ENCODE measurements at regions not wholly inside any gene's neighbourhood (a gene's known extent, or its start where the extent isn't known, plus 50 kb on each side); places are given as distances from the start of the nearest gene placed in this dataset.

DNA sequence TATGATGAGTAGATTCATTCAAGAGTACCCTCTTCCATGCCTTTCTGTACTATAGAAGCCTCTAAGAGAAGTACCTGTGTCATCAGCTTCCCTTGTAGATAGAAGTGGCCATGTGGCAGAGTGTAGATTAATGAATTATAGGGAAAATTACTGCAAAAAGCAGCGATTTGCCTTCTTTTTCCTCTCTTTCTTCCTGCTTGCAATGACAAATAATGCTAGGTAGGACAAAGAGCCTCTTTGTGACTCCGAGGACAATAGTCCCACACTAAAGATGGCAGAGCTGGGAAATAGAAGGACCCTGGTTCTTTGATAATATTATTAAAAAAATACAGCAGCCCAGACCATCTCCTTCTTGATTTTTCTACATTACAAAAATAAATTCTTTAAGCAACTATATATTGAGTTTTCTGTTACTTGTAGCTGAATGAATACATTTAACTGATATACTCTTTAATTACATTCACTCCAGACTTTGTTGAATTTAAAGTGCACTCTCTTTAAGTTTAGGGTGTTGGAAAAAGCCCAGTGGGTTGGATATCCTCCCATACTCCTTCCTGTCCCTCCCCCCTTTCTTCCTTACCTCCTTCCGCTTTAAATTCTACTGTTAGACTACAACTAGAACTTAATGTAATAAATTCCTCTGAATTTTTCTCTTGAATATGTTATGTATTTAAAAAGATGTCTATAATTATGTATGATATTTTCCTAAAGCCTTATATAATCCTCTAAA is 198.2 kb upstream of the APP start:
- Histone ChIP-seq H4K20me1 (ENCODE audit: insufficient read depth) (no peaks in the 10 kb centered on the region), H3K9me3 (no peaks in the 10 kb centered on the region), H3K4me2 (no peak overlapping the region), H3F3A (replicated peaks; ENCODE audit: insufficient read depth) (no peaks in the 10 kb centered on the region), H3K27me3 (ENCODE audit: insufficient read depth) (no peaks in the 10 kb centered on the region), H3K79me2 (ENCODE audit: insufficient read depth) (no peaks in the 10 kb centered on the region), H3K4me3 (ENCODE audit: low read depth in 2 of 2, low read length in 1 of 2) (no peak overlapping the region), H2AFZ (ENCODE audit: low read depth) (no peak overlapping the region), H3K9ac (no peak overlapping the region), H3K27ac (ENCODE audit: low read depth in 2 of 2, low read length in 1 of 2) (no peak overlapping the region), H3K4me1 (ENCODE audit: control insufficient read depth in 1 of 2, insufficient read depth in 2 of 2, low read depth in 1 of 2, low read length in 1 of 2) (no peaks in the 10 kb centered on the region), H3K36me3 (replicated peaks in 1 of 2; ENCODE audit: control insufficient read depth in 1 of 2, insufficient read depth in 2 of 2, low read length in 1 of 2) (no peaks in the 10 kb centered on the region), H3K9me2 (no peaks in the 10 kb centered on the region)
- CTCF ChIA-PET, result no interaction called here
- 22% methylated on average over 3 of the region's 3 CpGs for WGBS (ENCODE audit: low lambda C conversion rate)
- POLR2A ChIA-PET, result no interaction called here
- TF ChIP-seq SIN3A (IDR thresholded peaks at IDR 0.05; ENCODE audit: borderline replicate concordance, low read depth, low read length) (no peak), POLR2AphosphoS5 (IDR thresholded peaks at IDR 0.05; ENCODE audit: low read depth, low read length) (no peak), FOXM1 (IDR thresholded peaks at IDR 0.05; ENCODE audit: low read depth) (no peak), TCF12 (IDR thresholded peaks at IDR 0.05) (no peak), GABPA (IDR thresholded peaks at IDR 0.05; ENCODE audit: low read depth) (no peak), FOXJ3 (CRISPR knock-in tag; IDR thresholded peaks at IDR 0.05) (no peak), MEF2A (IDR thresholded peaks at IDR 0.05; ENCODE audit: borderline replicate concordance, low read depth) (no peak), RFX5 (IDR thresholded peaks at IDR 0.05; ENCODE audit: low read length) (no peak)
- TF ChIP-seq, protein P1, sequence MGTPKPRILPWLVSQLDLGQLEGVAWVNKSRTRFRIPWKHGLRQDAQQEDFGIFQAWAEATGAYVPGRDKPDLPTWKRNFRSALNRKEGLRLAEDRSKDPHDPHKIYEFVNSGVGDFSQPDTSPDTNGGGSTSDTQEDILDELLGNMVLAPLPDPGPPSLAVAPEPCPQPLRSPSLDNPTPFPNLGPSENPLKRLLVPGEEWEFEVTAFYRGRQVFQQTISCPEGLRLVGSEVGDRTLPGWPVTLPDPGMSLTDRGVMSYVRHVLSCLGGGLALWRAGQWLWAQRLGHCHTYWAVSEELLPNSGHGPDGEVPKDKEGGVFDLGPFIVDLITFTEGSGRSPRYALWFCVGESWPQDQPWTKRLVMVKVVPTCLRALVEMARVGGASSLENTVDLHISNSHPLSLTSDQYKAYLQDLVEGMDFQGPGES (IDR thresholded peaks at IDR 0.05; ENCODE audit: low read depth, low read length), result no peak
- TF ChIP-seq, protein P2, sequence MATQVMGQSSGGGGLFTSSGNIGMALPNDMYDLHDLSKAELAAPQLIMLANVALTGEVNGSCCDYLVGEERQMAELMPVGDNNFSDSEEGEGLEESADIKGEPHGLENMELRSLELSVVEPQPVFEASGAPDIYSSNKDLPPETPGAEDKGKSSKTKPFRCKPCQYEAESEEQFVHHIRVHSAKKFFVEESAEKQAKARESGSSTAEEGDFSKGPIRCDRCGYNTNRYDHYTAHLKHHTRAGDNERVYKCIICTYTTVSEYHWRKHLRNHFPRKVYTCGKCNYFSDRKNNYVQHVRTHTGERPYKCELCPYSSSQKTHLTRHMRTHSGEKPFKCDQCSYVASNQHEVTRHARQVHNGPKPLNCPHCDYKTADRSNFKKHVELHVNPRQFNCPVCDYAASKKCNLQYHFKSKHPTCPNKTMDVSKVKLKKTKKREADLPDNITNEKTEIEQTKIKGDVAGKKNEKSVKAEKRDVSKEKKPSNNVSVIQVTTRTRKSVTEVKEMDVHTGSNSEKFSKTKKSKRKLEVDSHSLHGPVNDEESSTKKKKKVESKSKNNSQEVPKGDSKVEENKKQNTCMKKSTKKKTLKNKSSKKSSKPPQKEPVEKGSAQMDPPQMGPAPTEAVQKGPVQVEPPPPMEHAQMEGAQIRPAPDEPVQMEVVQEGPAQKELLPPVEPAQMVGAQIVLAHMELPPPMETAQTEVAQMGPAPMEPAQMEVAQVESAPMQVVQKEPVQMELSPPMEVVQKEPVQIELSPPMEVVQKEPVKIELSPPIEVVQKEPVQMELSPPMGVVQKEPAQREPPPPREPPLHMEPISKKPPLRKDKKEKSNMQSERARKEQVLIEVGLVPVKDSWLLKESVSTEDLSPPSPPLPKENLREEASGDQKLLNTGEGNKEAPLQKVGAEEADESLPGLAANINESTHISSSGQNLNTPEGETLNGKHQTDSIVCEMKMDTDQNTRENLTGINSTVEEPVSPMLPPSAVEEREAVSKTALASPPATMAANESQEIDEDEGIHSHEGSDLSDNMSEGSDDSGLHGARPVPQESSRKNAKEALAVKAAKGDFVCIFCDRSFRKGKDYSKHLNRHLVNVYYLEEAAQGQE (IDR thresholded peaks at IDR 0.05; ENCODE audit: low read depth, low read length), result no peak
- no peak for DNase-seq

DNA sequence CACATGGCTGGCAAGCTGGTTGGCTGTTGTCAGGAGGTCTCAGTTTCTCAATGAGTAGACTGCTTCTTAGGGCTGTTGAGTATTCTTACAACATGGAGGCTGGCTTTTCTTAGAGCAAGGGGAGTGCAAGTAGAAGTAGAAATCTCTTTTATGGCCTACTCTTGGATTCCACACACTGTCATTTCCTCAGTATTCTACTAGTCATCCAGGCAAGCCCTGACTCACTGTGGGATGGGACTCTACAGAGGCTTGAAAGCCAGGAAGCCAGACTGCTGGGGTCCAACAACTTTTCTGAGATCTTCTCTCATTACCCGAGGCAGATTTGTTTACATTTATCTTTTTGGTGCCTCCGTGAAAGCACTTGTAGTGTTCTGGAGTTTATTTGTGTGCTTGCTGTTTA is 196.2 kb upstream of the APP start:
- Histone ChIP-seq H3K36me3 (replicated peaks in 1 of 2; ENCODE audit: control insufficient read depth in 1 of 2, insufficient read depth in 2 of 2, low read length in 1 of 2) (no peaks in the 10 kb centered on the region), H4K20me1 (ENCODE audit: insufficient read depth) (no peaks in the 10 kb centered on the region), H3F3A (replicated peaks; ENCODE audit: insufficient read depth) (no peaks in the 10 kb centered on the region), H3K27me3 (ENCODE audit: insufficient read depth) (no peaks in the 10 kb centered on the region), H3K4me1 (ENCODE audit: control insufficient read depth in 1 of 2, insufficient read depth in 2 of 2, low read depth in 1 of 2, low read length in 1 of 2) (no peaks in the 10 kb centered on the region), H3K9me3 (no peaks in the 10 kb centered on the region), H3K79me2 (ENCODE audit: insufficient read depth) (no peaks in the 10 kb centered on the region), H3K4me3 (ENCODE audit: low read depth in 2 of 2, low read length in 1 of 2) (no peak overlapping the region), H3K27ac (ENCODE audit: low read depth in 2 of 2, low read length in 1 of 2) (no peak overlapping the region), H3K9me2 (no peaks in the 10 kb centered on the region), H3K4me2 (no peak overlapping the region), H2AFZ (ENCODE audit: low read depth) (no peak overlapping the region), H3K9ac (no peak overlapping the region)
- ChIA-PET CTCF (no interaction called here), POLR2A (no interaction called here)
- DNase-seq, result no peak
- WGBS (ENCODE audit: low lambda C conversion rate), result 22% methylated on average over 2 of the region's 2 CpGs
- TF ChIP-seq, protein P3, sequence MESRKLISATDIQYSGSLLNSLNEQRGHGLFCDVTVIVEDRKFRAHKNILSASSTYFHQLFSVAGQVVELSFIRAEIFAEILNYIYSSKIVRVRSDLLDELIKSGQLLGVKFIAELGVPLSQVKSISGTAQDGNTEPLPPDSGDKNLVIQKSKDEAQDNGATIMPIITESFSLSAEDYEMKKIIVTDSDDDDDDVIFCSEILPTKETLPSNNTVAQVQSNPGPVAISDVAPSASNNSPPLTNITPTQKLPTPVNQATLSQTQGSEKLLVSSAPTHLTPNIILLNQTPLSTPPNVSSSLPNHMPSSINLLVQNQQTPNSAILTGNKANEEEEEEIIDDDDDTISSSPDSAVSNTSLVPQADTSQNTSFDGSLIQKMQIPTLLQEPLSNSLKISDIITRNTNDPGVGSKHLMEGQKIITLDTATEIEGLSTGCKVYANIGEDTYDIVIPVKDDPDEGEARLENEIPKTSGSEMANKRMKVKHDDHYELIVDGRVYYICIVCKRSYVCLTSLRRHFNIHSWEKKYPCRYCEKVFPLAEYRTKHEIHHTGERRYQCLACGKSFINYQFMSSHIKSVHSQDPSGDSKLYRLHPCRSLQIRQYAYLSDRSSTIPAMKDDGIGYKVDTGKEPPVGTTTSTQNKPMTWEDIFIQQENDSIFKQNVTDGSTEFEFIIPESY (IDR thresholded peaks at IDR 0.05; ENCODE audit: borderline replicate concordance, low read depth), result no peak
- TF ChIP-seq RXRA (IDR thresholded peaks at IDR 0.05; ENCODE audit: borderline replicate concordance, low read depth), result no peak
- no peak for TF ChIP-seq SIN3A (IDR thresholded peaks at IDR 0.05; ENCODE audit: borderline replicate concordance, low read depth, low read length)
- TF ChIP-seq, protein P4, sequence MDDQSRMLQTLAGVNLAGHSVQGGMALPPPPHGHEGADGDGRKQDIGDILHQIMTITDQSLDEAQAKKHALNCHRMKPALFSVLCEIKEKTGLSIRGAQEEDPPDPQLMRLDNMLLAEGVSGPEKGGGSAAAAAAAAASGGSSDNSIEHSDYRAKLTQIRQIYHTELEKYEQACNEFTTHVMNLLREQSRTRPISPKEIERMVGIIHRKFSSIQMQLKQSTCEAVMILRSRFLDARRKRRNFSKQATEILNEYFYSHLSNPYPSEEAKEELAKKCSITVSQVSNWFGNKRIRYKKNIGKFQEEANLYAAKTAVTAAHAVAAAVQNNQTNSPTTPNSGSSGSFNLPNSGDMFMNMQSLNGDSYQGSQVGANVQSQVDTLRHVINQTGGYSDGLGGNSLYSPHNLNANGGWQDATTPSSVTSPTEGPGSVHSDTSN (IDR thresholded peaks at IDR 0.05), result no peak
- no peak for TF ChIP-seq TAF1 (IDR thresholded peaks at IDR 0.05; ENCODE audit: borderline replicate concordance, low read depth, low read length)
- TF ChIP-seq, protein P2 (IDR thresholded peaks at IDR 0.05; ENCODE audit: low read depth, low read length), result no peak
- no peak for TF ChIP-seq MEF2A (IDR thresholded peaks at IDR 0.05; ENCODE audit: borderline replicate concordance, low read depth)
- TF ChIP-seq SMC3 (IDR thresholded peaks at IDR 0.05; ENCODE audit: low read depth, low read length), result no peak
